ENCODE measurements at regions not wholly inside any gene's neighbourhood (a gene's known extent, or its start where the extent isn't known, plus 50 kb on each side); places are given as distances from the start of the nearest gene placed in this dataset.

DNA sequence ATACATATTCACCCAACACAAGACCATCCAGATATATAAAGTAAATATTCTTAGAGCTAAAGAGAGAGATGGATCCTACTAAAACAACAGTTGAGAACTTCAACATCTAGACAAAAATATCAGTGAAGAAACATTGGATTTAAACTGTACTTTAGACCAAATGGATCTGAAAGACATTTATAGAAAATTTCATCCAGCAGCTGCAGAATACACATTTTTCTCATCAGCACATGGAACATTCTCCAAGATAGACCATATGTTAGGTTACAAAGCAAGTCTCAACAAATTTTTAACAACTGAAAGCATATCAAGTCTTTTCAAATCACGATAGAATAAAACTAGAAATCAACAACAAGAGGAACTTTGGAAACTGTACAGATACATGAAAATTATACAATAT lies 369.0 kb upstream of the CCDC54 start:
- Mint-ChIP-seq H3K4me3 (no peak overlapping the region), H3K27me3 (no peaks in the 10 kb centered on the region), H3K4me1 (no peaks in the 10 kb centered on the region), H3K27ac (no peak overlapping the region), H3K36me3 (no peaks in the 10 kb centered on the region), H3K9me3 (peaks cover 0 to 2% (median 0%) of the 10 kb centered on the region in 3 donors)

DNA sequence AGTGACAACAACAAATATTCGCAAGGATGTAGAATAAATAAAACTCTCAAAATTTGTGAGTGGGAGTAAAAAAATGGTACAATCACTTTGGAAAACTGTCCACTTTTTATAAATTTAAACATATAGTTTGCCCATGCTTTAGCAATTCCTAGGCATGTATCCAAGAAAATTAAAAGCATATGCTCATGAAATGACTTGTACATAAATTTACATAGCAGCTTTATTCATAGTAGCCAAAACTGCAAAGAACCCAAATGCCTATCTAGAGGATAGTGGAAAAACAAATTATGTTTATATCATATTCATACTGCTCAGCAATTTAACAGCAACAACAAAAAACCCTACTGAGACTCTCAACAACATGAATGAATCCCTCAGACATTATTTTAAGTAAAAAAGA lies 363.6 kb upstream of the CCDC54 start:
- Mint-ChIP-seq H3K9me3 (peaks cover 4 to 14% (median 7%) of the 10 kb centered on the region in 3 donors), H3K27me3 (no peaks in the 10 kb centered on the region), H3K4me3 (no peak overlapping the region), H3K36me3 (no peaks in the 10 kb centered on the region), H3K4me1 (no peaks in the 10 kb centered on the region), H3K27ac (no peak overlapping the region)

DNA sequence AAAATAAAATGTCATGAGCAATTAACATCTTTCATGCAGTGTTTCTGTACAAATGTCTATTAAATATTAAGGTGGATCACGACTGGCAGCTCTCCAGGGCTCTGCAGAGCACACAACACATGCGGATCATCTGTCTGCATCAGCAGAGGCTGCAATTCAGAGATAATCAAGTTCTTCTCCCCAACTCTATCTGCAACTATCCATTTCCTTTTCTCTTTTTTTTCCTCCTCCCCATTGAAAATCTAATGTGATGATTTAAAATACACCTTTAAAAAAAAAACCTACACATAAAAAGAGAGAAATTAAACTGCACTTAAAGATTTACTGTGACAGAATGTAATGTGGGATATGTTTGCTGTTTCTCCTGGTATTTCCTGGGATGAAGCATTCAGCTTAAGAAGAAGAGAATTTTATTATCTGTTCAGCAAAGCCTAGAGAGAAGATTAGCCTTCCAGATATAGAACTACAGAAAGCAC lies 352.6 kb upstream of the CCDC54 start:
- Mint-ChIP-seq H3K9me3 (peaks cover 0 to 4% (median 0%) of the 10 kb centered on the region in 3 donors), H3K36me3 (no peaks in the 10 kb centered on the region), H3K27ac (no peak overlapping the region), H3K27me3 (peaks cover 3% of the 10 kb centered on the region), H3K4me1 (peaks cover 0 to 2% (median 0%) of the 10 kb centered on the region in 3 donors), H3K4me3 (no peak overlapping the region)

DNA sequence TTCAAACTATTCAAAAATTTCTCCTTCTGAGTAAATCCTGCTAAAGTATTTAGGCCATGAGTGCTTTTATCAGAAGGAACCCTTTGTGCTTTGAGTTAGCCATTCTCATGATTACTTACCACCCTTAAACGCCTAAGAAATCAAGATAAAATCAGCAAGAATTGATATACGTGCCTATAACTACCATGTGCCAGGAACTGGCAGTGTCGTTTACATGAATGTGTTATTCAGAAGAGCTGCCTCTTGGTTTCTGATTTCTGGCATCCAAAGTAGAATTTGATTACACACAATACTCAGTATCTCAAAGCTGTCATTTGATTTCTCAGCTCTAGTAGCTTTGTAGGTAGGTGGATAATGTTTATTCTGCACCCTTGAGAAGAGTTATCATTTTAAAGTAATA lies 351.3 kb upstream of the CCDC54 start:
- peaks cover 0 to 3% (median 2%) of the 10 kb centered on the region in 3 donors for H3K9me3 Mint-ChIP-seq
- peaks cover 0 to 5% (median 0%) of the 10 kb centered on the region in 3 donors for H3K4me1 Mint-ChIP-seq
- no peaks in the 10 kb centered on the region for H3K36me3 Mint-ChIP-seq
- no peak overlapping the region for H3K4me3 Mint-ChIP-seq
- no peak overlapping the region for H3K27ac Mint-ChIP-seq
- H3K27me3 Mint-ChIP-seq = peaks cover 3% of the 10 kb centered on the region

DNA sequence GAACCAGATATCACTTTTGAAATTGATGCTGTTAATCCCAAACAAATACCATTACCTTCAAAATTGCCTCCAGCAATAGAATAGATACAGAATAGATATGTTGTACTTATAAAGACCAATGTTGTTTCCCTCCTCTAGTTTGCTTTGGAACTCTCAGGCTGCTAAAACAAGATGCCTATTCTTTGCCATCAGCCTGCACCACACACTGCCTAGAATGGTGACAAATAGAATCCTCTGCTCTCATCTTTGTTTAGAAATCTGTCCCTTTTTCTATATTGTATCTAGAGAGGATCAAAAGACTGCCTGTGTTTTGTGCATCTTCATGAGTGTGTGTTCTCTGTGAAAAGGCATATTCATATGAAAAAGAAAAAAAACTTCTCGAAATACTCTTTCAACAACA lies 349.2 kb upstream of the CCDC54 start:
- peaks cover 3% of the 10 kb centered on the region for H3K27me3 Mint-ChIP-seq
- no peak overlapping the region for H3K27ac Mint-ChIP-seq
- H3K4me3 Mint-ChIP-seq = no peak overlapping the region
- H3K4me1 Mint-ChIP-seq = peaks cover 0 to 5% (median 0%) of the 10 kb centered on the region in 3 donors
- peaks cover 0 to 2% (median 0%) of the 10 kb centered on the region in 3 donors for H3K9me3 Mint-ChIP-seq
- no peaks in the 10 kb centered on the region for H3K36me3 Mint-ChIP-seq

GRCh38 chr3:107028626-107029025 lies 348.6 kb upstream of the CCDC54 start:
- Mint-ChIP-seq H3K4me1 (peaks cover 0 to 4% (median 0%) of the 10 kb centered on the region in 3 donors), H3K36me3 (no peaks in the 10 kb centered on the region), H3K9me3 (peaks cover 0 to 2% (median 0%) of the 10 kb centered on the region in 3 donors), H3K27ac (no peak overlapping the region), H3K4me3 (no peak overlapping the region), H3K27me3 (peaks cover 3% of the 10 kb centered on the region)

GRCh38 chr3:107032111-107032510 lies 345.1 kb upstream of the CCDC54 start:
- Mint-ChIP-seq H3K36me3 (no peaks in the 10 kb centered on the region), H3K9me3 (peaks cover 0 to 10% (median 2%) of the 10 kb centered on the region in 3 donors), H3K27me3 (no peaks in the 10 kb centered on the region), H3K27ac (no peak overlapping the region), H3K4me3 (no peak overlapping the region), H3K4me1 (peaks cover 0 to 3% (median 0%) of the 10 kb centered on the region in 3 donors)

DNA sequence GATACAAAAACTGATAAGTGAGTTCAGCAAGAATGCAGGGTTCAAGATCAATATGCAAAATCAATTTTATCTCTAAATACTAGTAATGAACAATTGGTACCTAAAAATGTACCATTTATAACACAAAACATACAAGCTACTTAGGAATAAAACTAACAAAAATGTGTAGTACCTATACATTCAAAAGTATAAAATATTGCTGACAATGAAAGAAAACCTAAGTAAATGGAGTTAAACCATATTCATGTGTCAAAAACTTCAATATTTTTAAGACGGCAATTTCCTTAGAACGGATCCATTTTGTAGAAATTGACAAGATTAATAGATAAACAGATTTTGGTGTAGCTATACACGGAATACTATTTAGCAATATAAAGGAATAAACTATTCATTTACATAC lies 343.1 kb upstream of the CCDC54 start:
- Mint-ChIP-seq H3K36me3 (no peaks in the 10 kb centered on the region), H3K27me3 (peaks cover 2% of the 10 kb centered on the region), H3K9me3 (peaks cover 0 to 12% (median 4%) of the 10 kb centered on the region in 3 donors), H3K4me1 (peaks cover 0 to 3% (median 0%) of the 10 kb centered on the region in 3 donors), H3K4me3 (no peak overlapping the region), H3K27ac (no peak overlapping the region)

DNA sequence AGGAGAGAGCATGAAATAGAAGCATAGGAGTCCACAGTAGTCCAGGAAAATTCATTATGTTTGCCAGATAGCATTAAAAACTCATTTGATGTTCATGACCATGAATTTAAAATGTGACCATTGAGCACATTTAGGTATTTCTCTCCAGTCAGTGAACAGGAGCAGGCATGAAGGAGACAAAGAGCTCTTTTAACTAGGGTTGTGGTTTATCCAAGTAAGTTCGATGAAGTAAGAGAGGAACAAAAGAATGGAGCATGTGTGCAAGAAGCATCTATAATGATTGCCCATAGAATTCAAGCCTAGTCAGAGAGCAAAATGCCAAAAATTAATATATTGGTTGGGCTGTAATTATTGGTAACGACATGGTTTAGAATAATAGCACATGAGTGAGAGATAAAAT lies 342.1 kb upstream of the CCDC54 start:
- Mint-ChIP-seq H3K36me3 (no peaks in the 10 kb centered on the region), H3K4me3 (no peak overlapping the region), H3K27ac (no peak overlapping the region), H3K9me3 (peaks cover 0 to 10% (median 4%) of the 10 kb centered on the region in 3 donors), H3K4me1 (no peaks in the 10 kb centered on the region), H3K27me3 (peaks cover 2% of the 10 kb centered on the region)

DNA sequence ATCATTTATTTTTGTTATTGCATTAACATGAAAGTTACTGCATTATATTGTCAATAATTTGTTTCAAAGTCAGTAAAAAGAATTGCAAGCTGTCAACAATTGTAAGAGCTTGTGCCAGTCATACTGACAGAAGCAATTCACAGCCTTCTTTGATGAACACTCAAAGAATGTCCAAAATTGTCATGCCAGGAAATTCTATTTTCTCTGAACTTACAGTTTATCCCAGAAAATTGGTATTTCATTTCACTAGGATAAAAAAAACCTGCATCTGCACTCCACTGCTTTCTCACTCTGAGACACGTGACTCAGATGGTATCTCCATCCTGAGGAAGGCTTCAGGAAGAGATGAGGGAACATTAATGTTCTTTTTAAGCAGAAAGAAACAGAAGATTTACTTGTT lies 332.6 kb upstream of the CCDC54 start:
- H3K4me3 Mint-ChIP-seq = no peak overlapping the region
- H3K27ac Mint-ChIP-seq = no peak overlapping the region
- H3K4me1 Mint-ChIP-seq = no peaks in the 10 kb centered on the region

DNA sequence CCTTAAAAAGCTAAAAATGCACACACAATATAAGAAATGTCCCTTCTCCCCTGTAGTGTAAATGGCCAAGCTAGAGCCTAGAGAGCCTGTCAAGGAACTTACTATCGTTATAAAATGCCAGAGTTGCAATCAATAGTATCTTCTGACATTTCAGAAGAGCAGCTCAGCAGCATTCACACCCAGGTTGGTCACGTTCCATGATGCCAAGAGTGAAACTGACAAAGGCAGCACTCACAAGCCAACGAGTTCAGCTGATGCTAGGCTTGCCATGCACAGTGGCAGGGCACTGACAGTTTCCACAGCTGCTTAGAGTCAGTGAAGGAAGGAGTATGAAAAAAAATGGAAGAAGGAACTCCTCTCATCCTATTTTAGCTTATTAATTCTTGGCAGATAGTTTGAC lies 331.4 kb upstream of the CCDC54 start:
- no peak overlapping the region for H3K4me3 Mint-ChIP-seq
- H3K4me1 Mint-ChIP-seq = no peaks in the 10 kb centered on the region
- no peaks in the 10 kb centered on the region for H3K36me3 Mint-ChIP-seq
- no peak overlapping the region for H3K27ac Mint-ChIP-seq
- H3K9me3 Mint-ChIP-seq = peaks cover 0 to 4% (median 2%) of the 10 kb centered on the region in 3 donors
- H3K27me3 Mint-ChIP-seq = no peaks in the 10 kb centered on the region

More for the DNA sequence above, 332.6 kb upstream of the CCDC54 start:
- Mint-ChIP-seq H3K9me3 (peaks cover 3 to 7% (median 5%) of the 10 kb centered on the region in 3 donors), H3K27me3 (no peaks in the 10 kb centered on the region), H3K36me3 (no peaks in the 10 kb centered on the region)

GRCh38 chr3:107055181-107055942 lies 321.9 kb upstream of the CCDC54 start:
- no peak overlapping the region for H3K4me3 Mint-ChIP-seq
- peaks cover 4% of the 10 kb centered on the region for H3K27me3 Mint-ChIP-seq
- no peaks in the 10 kb centered on the region for H3K9me3 Mint-ChIP-seq
- no peaks in the 10 kb centered on the region for H3K4me1 Mint-ChIP-seq
- no peak overlapping the region for H3K27ac Mint-ChIP-seq
- no peaks in the 10 kb centered on the region for H3K36me3 Mint-ChIP-seq

- peaks cover 2% of the 10 kb centered on the region for H3K36me3 Mint-ChIP-seq
- H3K27me3 Mint-ChIP-seq = peaks cover 5% of the 10 kb centered on the region
- no peaks in the 10 kb centered on the region for H3K9me3 Mint-ChIP-seq
- peaks cover 0 to 2% (median 0%) of the 10 kb centered on the region in 3 donors for H3K4me1 Mint-ChIP-seq
- no peak overlapping the region for H3K27ac Mint-ChIP-seq
- H3K4me3 Mint-ChIP-seq = no peak overlapping the region
These were observed 315.8 kb upstream of the CCDC54 start for GRCh38 chr3:107061466-107061865.

DNA sequence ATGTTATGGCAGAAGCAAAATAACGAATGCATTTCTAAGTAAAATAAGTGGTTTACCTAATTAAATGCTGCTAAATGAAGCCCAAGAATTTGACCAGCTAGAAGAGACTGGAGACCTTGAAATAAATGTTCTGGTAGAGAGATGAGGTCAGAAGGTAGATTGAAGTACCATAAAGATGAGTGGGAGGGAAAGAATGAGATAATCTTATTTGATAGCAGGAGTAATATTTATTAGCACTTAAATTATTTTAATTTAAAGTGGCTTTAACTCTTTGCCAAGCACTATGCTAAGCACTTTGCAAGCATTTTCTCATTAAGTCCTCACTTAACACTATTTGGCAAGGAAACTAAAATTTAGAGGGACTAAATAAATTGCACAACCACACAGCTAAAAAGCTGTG lies 314.9 kb upstream of the CCDC54 start:
- peaks cover 0 to 2% (median 0%) of the 10 kb centered on the region in 3 donors for H3K4me1 Mint-ChIP-seq
- H3K36me3 Mint-ChIP-seq = peaks cover 2% of the 10 kb centered on the region
- peaks cover 1% of the 10 kb centered on the region for H3K27me3 Mint-ChIP-seq
- H3K4me3 Mint-ChIP-seq = no peak overlapping the region
- no peaks in the 10 kb centered on the region for H3K9me3 Mint-ChIP-seq
- H3K27ac Mint-ChIP-seq = no peak overlapping the region

GRCh38 chr3:107062787-107063186 lies 314.5 kb upstream of the CCDC54 start:
- Mint-ChIP-seq H3K9me3 (no peaks in the 10 kb centered on the region), H3K27ac (no peak overlapping the region), H3K27me3 (peaks cover 1% of the 10 kb centered on the region), H3K36me3 (peaks cover 2% of the 10 kb centered on the region), H3K4me3 (no peak overlapping the region), H3K4me1 (peaks cover 0 to 2% (median 0%) of the 10 kb centered on the region in 3 donors)

DNA sequence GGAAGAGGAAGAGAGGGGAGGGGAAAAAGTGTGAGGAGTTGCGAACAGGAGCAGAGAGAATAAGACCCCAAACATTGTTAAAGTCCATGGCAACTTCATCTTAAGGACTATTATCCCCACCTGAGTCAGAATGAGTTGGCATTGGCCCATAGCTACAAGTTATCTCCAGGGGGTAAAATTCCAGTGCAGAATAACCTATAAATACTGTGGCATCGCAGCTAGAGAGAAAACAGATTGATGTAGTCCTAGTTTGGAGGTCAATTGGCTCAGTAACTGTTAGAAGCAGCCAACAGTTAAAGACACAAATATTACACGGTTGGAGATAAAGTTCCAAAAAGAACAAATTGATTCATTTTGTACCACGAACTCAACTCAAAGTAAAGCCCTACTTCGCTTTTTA lies 313.9 kb upstream of the CCDC54 start:
- peaks cover 0 to 2% (median 0%) of the 10 kb centered on the region in 3 donors for H3K4me1 Mint-ChIP-seq
- no peak overlapping the region for H3K27ac Mint-ChIP-seq
- H3K36me3 Mint-ChIP-seq = peaks cover 2% of the 10 kb centered on the region
- H3K27me3 Mint-ChIP-seq = peaks cover 1% of the 10 kb centered on the region
- H3K4me3 Mint-ChIP-seq = no peak overlapping the region
- H3K9me3 Mint-ChIP-seq = no peaks in the 10 kb centered on the region
